ENCODE measurements at regions not wholly inside any gene's neighbourhood (a gene's known extent, or its start where the extent isn't known, plus 50 kb on each side); places are given as distances from the start of the nearest gene placed in this dataset.

GRCh38 chr4:44988011-44988410 is 261.7 kb upstream of the GNPDA2 start:
- Histone ChIP-seq H3K4me2 (ENCODE audit: control insufficient read depth, insufficient read depth) (no peak overlapping the region), H3K27me3 (replicated peaks in 1 of 2; ENCODE audit: control insufficient read depth in 2 of 2, insufficient read depth in 2 of 2, low read length in 1 of 2) (no peaks in the 10 kb centered on the region), H3K9me3 (replicated peaks; ENCODE audit: control insufficient read depth, insufficient read depth, low read length) (no peaks in the 10 kb centered on the region), H3K79me2 (ENCODE audit: control insufficient read depth, insufficient read depth, low read length) (no peaks in the 10 kb centered on the region), H2AFZ (ENCODE audit: control insufficient read depth, low read depth, low read length) (no peak overlapping the region), H3K4me3 (no peak overlapping the region), H4K20me1 (ENCODE audit: control insufficient read depth, insufficient read depth) (no peaks in the 10 kb centered on the region), H3K4me1 (ENCODE audit: control insufficient read depth, insufficient read depth, low read length) (no peaks in the 10 kb centered on the region), H3K9ac (ENCODE audit: control insufficient read depth, insufficient read depth, low read length) (no peak overlapping the region), H3K27ac (ENCODE audit: control insufficient read depth, insufficient read depth) (no peak overlapping the region), H3K36me3 (ENCODE audit: control insufficient read depth in 2 of 2, insufficient read depth in 2 of 2, low read length in 1 of 2) (no peaks in the 10 kb centered on the region)
- TF ChIP-seq POLR2AphosphoS2 (IDR thresholded peaks at IDR 0.05; ENCODE audit: low read depth, low read length), result no peak
- TF ChIP-seq SIX5 (IDR thresholded peaks at IDR 0.05; ENCODE audit: low read depth, low read length, severe bottlenecking), result no peak
- TF ChIP-seq SUPT20H (IDR thresholded peaks at IDR 0.05; ENCODE audit: borderline replicate concordance, control insufficient read depth, low read depth, low read length), result no peak
- CTCF ChIA-PET, result no interaction called here
- ATAC-seq (no peak), DNase-seq (ENCODE audit: low read depth, low spot score) (no peak), FAIRE-seq (no peak)
- BruUV-seq (replicated peaks), result no TSS peak
- POLR2A ChIA-PET, result no interaction called here
- WGBS (ENCODE audit: insufficient coverage, insufficient replicate concordance, low lambda C conversion rate, missing lambda C conversion rate), result 13% methylated on average over 5 of the region's 5 CpGs
- SMC1A ChIA-PET (ENCODE audit: uncharacterized antibody, unreplicated experiment), result no interaction called here
- in situ Hi-C loops (cut with MboI) (no loop called here), intact Hi-C loops (cut with micrococcal nuclease; ENCODE audit: unreplicated experiment) (no loop called here)
- RAD21 ChIA-PET (ENCODE audit: unreplicated experiment), result no interaction called here

DNA sequence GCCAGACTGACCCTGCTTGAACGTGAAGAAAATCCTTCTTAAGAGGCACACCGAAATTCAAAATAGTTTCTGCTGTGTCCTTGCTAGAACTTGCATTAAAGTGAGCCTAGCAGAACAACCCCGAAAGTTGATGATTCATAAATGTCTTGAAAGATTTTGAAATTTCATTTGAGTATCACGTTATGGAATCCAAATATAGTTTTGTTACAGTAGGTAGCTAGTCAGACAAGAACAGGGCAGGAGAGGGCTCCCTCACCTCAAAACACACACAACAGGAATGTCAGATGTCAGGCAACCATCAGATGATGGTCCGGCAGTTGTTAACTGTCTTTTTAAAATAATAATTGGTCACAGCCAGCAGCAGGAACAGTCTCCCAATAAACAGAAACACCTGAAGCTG is 259.6 kb upstream of the GNPDA2 start:
- ChIA-PET CTCF (no interaction called here), RAD21 (ENCODE audit: unreplicated experiment) (no interaction called here), POLR2A (no interaction called here), SMC1A (ENCODE audit: uncharacterized antibody, unreplicated experiment) (no interaction called here)
- H2AFZ ChIP-seq (ENCODE audit: control insufficient read depth, low read depth, low read length), result no peak overlapping the region
- no peaks in the 10 kb centered on the region for H3K79me2 ChIP-seq (ENCODE audit: control insufficient read depth, insufficient read depth, low read length)
- WGBS (ENCODE audit: insufficient coverage, insufficient replicate concordance, low lambda C conversion rate, missing lambda C conversion rate), result 17% methylated on average over 5 of the region's 5 CpGs
- no peaks in the 10 kb centered on the region for H3K36me3 ChIP-seq (ENCODE audit: control insufficient read depth in 2 of 2, insufficient read depth in 2 of 2, low read length in 1 of 2)
- intact Hi-C loops (cut with micrococcal nuclease; ENCODE audit: unreplicated experiment), result no loop called here
- H3K4me2 ChIP-seq (ENCODE audit: control insufficient read depth, insufficient read depth), result no peak overlapping the region
- H3K9me3 ChIP-seq (replicated peaks; ENCODE audit: control insufficient read depth, insufficient read depth, low read length), result no peaks in the 10 kb centered on the region
- no peak overlapping the region for H3K27ac ChIP-seq (ENCODE audit: control insufficient read depth, insufficient read depth)
- H3K27me3 ChIP-seq (replicated peaks in 1 of 2; ENCODE audit: control insufficient read depth in 2 of 2, insufficient read depth in 2 of 2, low read length in 1 of 2), result no peaks in the 10 kb centered on the region
- no peak overlapping the region for H3K9ac ChIP-seq (ENCODE audit: control insufficient read depth, insufficient read depth, low read length)
- H3K4me1 ChIP-seq (ENCODE audit: control insufficient read depth, insufficient read depth, low read length), result no peaks in the 10 kb centered on the region
- in situ Hi-C loops (cut with MboI), result no loop called here
- H4K20me1 ChIP-seq (ENCODE audit: control insufficient read depth, insufficient read depth), result no peaks in the 10 kb centered on the region
- H3K4me3 ChIP-seq, result no peak overlapping the region
- DNase-seq (ENCODE audit: low read depth, low spot score), result no peak
- no peak for FAIRE-seq
- no peak for ATAC-seq
- BruUV-seq (replicated peaks), result no TSS peak
- TF ChIP-seq, protein P1, sequence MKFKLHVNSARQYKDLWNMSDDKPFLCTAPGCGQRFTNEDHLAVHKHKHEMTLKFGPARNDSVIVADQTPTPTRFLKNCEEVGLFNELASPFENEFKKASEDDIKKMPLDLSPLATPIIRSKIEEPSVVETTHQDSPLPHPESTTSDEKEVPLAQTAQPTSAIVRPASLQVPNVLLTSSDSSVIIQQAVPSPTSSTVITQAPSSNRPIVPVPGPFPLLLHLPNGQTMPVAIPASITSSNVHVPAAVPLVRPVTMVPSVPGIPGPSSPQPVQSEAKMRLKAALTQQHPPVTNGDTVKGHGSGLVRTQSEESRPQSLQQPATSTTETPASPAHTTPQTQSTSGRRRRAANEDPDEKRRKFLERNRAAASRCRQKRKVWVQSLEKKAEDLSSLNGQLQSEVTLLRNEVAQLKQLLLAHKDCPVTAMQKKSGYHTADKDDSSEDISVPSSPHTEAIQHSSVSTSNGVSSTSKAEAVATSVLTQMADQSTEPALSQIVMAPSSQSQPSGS (IDR thresholded peaks at IDR 0.05; ENCODE audit: low read length), result no peak
- no peak for TF ChIP-seq POLR2AphosphoS5 (IDR thresholded peaks at IDR 0.05; ENCODE audit: low read length)
- no peak for TF ChIP-seq CEBPB (IDR thresholded peaks at IDR 0.05; ENCODE audit: borderline replicate concordance in 1 of 2, low read depth in 2 of 2, low read length in 2 of 2)
- TF ChIP-seq TCF12 (IDR thresholded peaks at IDR 0.05; ENCODE audit: low read depth, low read length), result no peak
- TF ChIP-seq JUNB (IDR thresholded peaks at IDR 0.05), result no peak
- TF ChIP-seq ESRRA (IDR thresholded peaks at IDR 0.05; ENCODE audit: low read length), result no peak
- TF ChIP-seq RELA (IDR thresholded peaks at IDR 0.05; ENCODE audit: borderline replicate concordance, partially characterized antibody), result no peak
- TF ChIP-seq, protein P2, sequence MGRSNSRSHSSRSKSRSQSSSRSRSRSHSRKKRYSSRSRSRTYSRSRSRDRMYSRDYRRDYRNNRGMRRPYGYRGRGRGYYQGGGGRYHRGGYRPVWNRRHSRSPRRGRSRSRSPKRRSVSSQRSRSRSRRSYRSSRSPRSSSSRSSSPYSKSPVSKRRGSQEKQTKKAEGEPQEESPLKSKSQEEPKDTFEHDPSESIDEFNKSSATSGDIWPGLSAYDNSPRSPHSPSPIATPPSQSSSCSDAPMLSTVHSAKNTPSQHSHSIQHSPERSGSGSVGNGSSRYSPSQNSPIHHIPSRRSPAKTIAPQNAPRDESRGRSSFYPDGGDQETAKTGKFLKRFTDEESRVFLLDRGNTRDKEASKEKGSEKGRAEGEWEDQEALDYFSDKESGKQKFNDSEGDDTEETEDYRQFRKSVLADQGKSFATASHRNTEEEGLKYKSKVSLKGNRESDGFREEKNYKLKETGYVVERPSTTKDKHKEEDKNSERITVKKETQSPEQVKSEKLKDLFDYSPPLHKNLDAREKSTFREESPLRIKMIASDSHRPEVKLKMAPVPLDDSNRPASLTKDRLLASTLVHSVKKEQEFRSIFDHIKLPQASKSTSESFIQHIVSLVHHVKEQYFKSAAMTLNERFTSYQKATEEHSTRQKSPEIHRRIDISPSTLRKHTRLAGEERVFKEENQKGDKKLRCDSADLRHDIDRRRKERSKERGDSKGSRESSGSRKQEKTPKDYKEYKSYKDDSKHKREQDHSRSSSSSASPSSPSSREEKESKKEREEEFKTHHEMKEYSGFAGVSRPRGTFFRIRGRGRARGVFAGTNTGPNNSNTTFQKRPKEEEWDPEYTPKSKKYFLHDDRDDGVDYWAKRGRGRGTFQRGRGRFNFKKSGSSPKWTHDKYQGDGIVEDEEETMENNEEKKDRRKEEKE (IDR thresholded peaks at IDR 0.05), result no peak
- TF ChIP-seq, protein P3, sequence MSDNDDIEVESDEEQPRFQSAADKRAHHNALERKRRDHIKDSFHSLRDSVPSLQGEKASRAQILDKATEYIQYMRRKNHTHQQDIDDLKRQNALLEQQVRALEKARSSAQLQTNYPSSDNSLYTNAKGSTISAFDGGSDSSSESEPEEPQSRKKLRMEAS (IDR thresholded peaks at IDR 0.05; ENCODE audit: low read depth, low read length), result no peak
- TF ChIP-seq POLR2AphosphoS2 (IDR thresholded peaks at IDR 0.05; ENCODE audit: low read depth, low read length), result no peak
- no peak for TF ChIP-seq FOS (IDR thresholded peaks at IDR 0.05; ENCODE audit: borderline replicate concordance, extremely low read depth, insufficient read length)
- TF ChIP-seq RB1 (IDR thresholded peaks at IDR 0.05; ENCODE audit: borderline replicate concordance), result no peak

Measured in GM12878 (cell line).